ENCODE measurements at regions not wholly inside any gene's neighbourhood (a gene's known extent, or its start where the extent isn't known, plus 50 kb on each side); places are given as distances from the start of the nearest gene placed in this dataset.

GRCh38 chr6:137399881-137400443, 94.2 kb downstream of the OLIG3 start:
- no peak overlapping the region for H3K27ac Mint-ChIP-seq (ENCODE audit: unreplicated experiment)
- intact Hi-C loops (cut with micrococcal nuclease; ENCODE audit: unreplicated experiment), result no loop called here
- no TSS peak for BruUV-seq (replicated peaks)
- no peaks in the 10 kb centered on the region for H3K4me1 ChIP-seq
- no peak overlapping the region for H3K4me3 Mint-ChIP-seq (ENCODE audit: unreplicated experiment)
- TF ChIP-seq CTCF (IDR thresholded peaks at IDR 0.05; ENCODE audit: insufficient read depth in 1 of 2, low read depth in 1 of 2, low read length in 1 of 2, severe bottlenecking in 1 of 2, unreplicated experiment in 1 of 2), result no peak
- H3K4me3 ChIP-seq (ENCODE audit: low read depth, low read length), result no peak overlapping the region
- no peaks in the 10 kb centered on the region for H3K27me3 Mint-ChIP-seq (ENCODE audit: insufficient read depth, unreplicated experiment)
- ChIA-PET POLR2A (no interaction called here), CTCF (no interaction called here)
- no peaks in the 10 kb centered on the region for H3K9me3 Mint-ChIP-seq (ENCODE audit: unreplicated experiment)
- H3K27me3 ChIP-seq (replicated peaks; ENCODE audit: control insufficient read depth, insufficient read depth, low read length), result no peaks in the 10 kb centered on the region
- H3K36me3 ChIP-seq (ENCODE audit: control insufficient read depth, insufficient read depth, low read length), result no peaks in the 10 kb centered on the region
- H3K4me1 Mint-ChIP-seq (ENCODE audit: low read depth, unreplicated experiment), result no peaks in the 10 kb centered on the region
- H3K36me3 Mint-ChIP-seq (ENCODE audit: insufficient read depth, unreplicated experiment), result no peaks in the 10 kb centered on the region
- H3K9me3 ChIP-seq, result no peaks in the 10 kb centered on the region
- DNase-seq, result no peak

- Histone ChIP-seq H3K4me3 (ENCODE audit: low read depth, low read length) (no peak overlapping the region), H3K36me3 (ENCODE audit: control insufficient read depth, insufficient read depth, low read length) (no peaks in the 10 kb centered on the region), H3K27me3 (replicated peaks; ENCODE audit: control insufficient read depth, insufficient read depth, low read length) (no peaks in the 10 kb centered on the region), H3K9me3 (no peaks in the 10 kb centered on the region), H3K4me1 (no peaks in the 10 kb centered on the region)
- ChIA-PET CTCF (no interaction called here), POLR2A (no interaction called here)
- H3K27ac Mint-ChIP-seq (ENCODE audit: unreplicated experiment), result no peak overlapping the region
- no peaks in the 10 kb centered on the region for H3K36me3 Mint-ChIP-seq (ENCODE audit: insufficient read depth, unreplicated experiment)
- no TSS peak for BruUV-seq (replicated peaks)
- intact Hi-C loops (cut with micrococcal nuclease; ENCODE audit: unreplicated experiment), result no loop called here
- H3K9me3 Mint-ChIP-seq (ENCODE audit: unreplicated experiment), result no peaks in the 10 kb centered on the region
- H3K4me3 Mint-ChIP-seq (ENCODE audit: unreplicated experiment), result no peak overlapping the region
- no peaks in the 10 kb centered on the region for H3K4me1 Mint-ChIP-seq (ENCODE audit: low read depth, unreplicated experiment)
- DNase-seq, result no peak
- H3K27me3 Mint-ChIP-seq (ENCODE audit: insufficient read depth, unreplicated experiment), result no peaks in the 10 kb centered on the region
- no peak for TF ChIP-seq CTCF (IDR thresholded peaks at IDR 0.05; ENCODE audit: insufficient read depth in 1 of 2, low read depth in 1 of 2, low read length in 1 of 2, severe bottlenecking in 1 of 2, unreplicated experiment in 1 of 2)
Measured at GRCh38 chr6:137395316-137395715, 98.9 kb downstream of the OLIG3 start.

- CTCF ChIA-PET, result no interaction called here
- no peaks in the 10 kb centered on the region for H3K27me3 ChIP-seq (replicated peaks; ENCODE audit: control insufficient read depth, insufficient read depth, low read length)
- no peaks in the 10 kb centered on the region for H3K36me3 Mint-ChIP-seq (ENCODE audit: insufficient read depth, unreplicated experiment)
- POLR2A ChIA-PET, result no interaction called here
- no peak overlapping the region for H3K4me3 Mint-ChIP-seq (ENCODE audit: unreplicated experiment)
- no peak overlapping the region for H3K4me3 ChIP-seq (ENCODE audit: low read depth, low read length)
- no peak overlapping the region for H3K27ac Mint-ChIP-seq (ENCODE audit: unreplicated experiment)
- H3K27me3 Mint-ChIP-seq (ENCODE audit: insufficient read depth, unreplicated experiment), result no peaks in the 10 kb centered on the region
- TF ChIP-seq CTCF (IDR thresholded peaks at IDR 0.05; ENCODE audit: insufficient read depth in 1 of 2, low read depth in 1 of 2, low read length in 1 of 2, severe bottlenecking in 1 of 2, unreplicated experiment in 1 of 2), result no peak
- no peak for DNase-seq
- no peaks in the 10 kb centered on the region for H3K9me3 Mint-ChIP-seq (ENCODE audit: unreplicated experiment)
- H3K36me3 ChIP-seq (ENCODE audit: control insufficient read depth, insufficient read depth, low read length), result no peaks in the 10 kb centered on the region
- BruUV-seq (replicated peaks), result no TSS peak
- intact Hi-C loops (cut with micrococcal nuclease; ENCODE audit: unreplicated experiment), result no loop called here
- no peaks in the 10 kb centered on the region for H3K9me3 ChIP-seq
- H3K4me1 ChIP-seq, result no peaks in the 10 kb centered on the region
- H3K4me1 Mint-ChIP-seq (ENCODE audit: low read depth, unreplicated experiment), result no peaks in the 10 kb centered on the region
Measured at GRCh38 chr6:137391061-137391814, 103.0 kb downstream of the OLIG3 start.

All from Caco-2 (cell line).